Activated CD8-positive, alpha-beta T cell treated with anti-CD3 and anti-CD28 coated beads for 36 hours (primary cell): ENCODE measurements at regions not wholly inside any gene's neighbourhood (a gene's known extent, or its start where the extent isn't known, plus 50 kb on each side); places are given as distances from the start of the nearest gene placed in this dataset.

Source experiments
- ATAC-seq: fragments of 200-7000 bp; cut with Tn5 transposase; one replicate; pipeline ENCODE4 v1.10.0; 2021; ENCODE audit warnings: mild to moderate bottlenecking, moderate library complexity
- CTCF ChIA-PET: fragments of 350-600 bp; sonication (Branson Sonifier 250); formaldehyde crosslinking; loops from one replicate; lab custom pipeline; 2021; ENCODE audit warnings: antibody characterized with exemption; lab: Charles Lee
- POLR2A ChIA-PET: fragments of 350-600 bp; sonication (Branson Sonifier 250); formaldehyde crosslinking; loops from one replicate; lab custom pipeline; 2021; ENCODE audit warnings: antibody characterized with exemption; lab: Charles Lee
- DNase-seq: peaks from one replicate; pipeline ENCODE4 v3.0.0-alpha.2; 2020
- H3K27ac Mint-ChIP-seq: one replicate; pipeline ENCODE4 v1.8.0; 2021; ENCODE audit warnings: mild to moderate bottlenecking, mixed read lengths
- H3K27me3 Mint-ChIP-seq: one replicate; pipeline ENCODE4 v1.8.0; 2021; ENCODE audit warnings: mixed read lengths
- H3K36me3 Mint-ChIP-seq: one replicate; pipeline ENCODE4 v1.8.0; 2021; ENCODE audit warnings: low read depth, mixed read lengths
- H3K4me1 Mint-ChIP-seq: one replicate; pipeline ENCODE4 v1.8.0; 2021; ENCODE audit warnings: low read depth, mixed read lengths
- H3K4me3 Mint-ChIP-seq: one replicate; pipeline ENCODE4 v1.8.0; 2021; ENCODE audit warnings: mild to moderate bottlenecking, moderate library complexity, mixed read lengths
- H3K9me3 Mint-ChIP-seq: one replicate; pipeline ENCODE4 v1.8.0; 2021; ENCODE audit warnings: mixed read lengths
- intact Hi-C: fragments of 100-400 bp; cut with micrococcal nuclease; formaldehyde crosslinking; loops from one replicate; pipeline ENCODE4 v1.10.0; 2022
- TF ChIP-seq, protein P1 (sequence below): fragments of 200-600 bp; IDR thresholded peaks from one replicate; pipeline ENCODE4 v1.8.0; 2022; ENCODE audit warnings: antibody characterized with exemption, mild to moderate bottlenecking

- no peak for ATAC-seq
- POLR2A ChIA-PET = no interaction called here
- Mint-ChIP-seq H3K4me1 (no peaks in the 10 kb centered on the region), H3K27me3 (no peaks in the 10 kb centered on the region), H3K27ac (no peak overlapping the region), H3K9me3 (no peaks in the 10 kb centered on the region), H3K4me3 (no peak overlapping the region), H3K36me3 (no peaks in the 10 kb centered on the region)
- intact Hi-C loops = no loop called here
- no peak for DNase-seq
- CTCF ChIA-PET = no interaction called here
- TF ChIP-seq, protein P1, sequence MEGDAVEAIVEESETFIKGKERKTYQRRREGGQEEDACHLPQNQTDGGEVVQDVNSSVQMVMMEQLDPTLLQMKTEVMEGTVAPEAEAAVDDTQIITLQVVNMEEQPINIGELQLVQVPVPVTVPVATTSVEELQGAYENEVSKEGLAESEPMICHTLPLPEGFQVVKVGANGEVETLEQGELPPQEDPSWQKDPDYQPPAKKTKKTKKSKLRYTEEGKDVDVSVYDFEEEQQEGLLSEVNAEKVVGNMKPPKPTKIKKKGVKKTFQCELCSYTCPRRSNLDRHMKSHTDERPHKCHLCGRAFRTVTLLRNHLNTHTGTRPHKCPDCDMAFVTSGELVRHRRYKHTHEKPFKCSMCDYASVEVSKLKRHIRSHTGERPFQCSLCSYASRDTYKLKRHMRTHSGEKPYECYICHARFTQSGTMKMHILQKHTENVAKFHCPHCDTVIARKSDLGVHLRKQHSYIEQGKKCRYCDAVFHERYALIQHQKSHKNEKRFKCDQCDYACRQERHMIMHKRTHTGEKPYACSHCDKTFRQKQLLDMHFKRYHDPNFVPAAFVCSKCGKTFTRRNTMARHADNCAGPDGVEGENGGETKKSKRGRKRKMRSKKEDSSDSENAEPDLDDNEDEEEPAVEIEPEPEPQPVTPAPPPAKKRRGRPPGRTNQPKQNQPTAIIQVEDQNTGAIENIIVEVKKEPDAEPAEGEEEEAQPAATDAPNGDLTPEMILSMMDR = no peak
These were observed 703.1 kb upstream of the MDGA2 start for GRCh38 chr14:48378541-48378940.

- Mint-ChIP-seq H3K27ac (no peak overlapping the region), H3K36me3 (no peaks in the 10 kb centered on the region), H3K9me3 (peaks cover 2% of the 10 kb centered on the region), H3K4me3 (no peak overlapping the region), H3K4me1 (no peaks in the 10 kb centered on the region), H3K27me3 (no peaks in the 10 kb centered on the region)
- TF ChIP-seq, protein P1 = no peak
- ChIA-PET POLR2A (no interaction called here), CTCF (no interaction called here)
- intact Hi-C loops = no loop called here
- ATAC-seq (no peak), DNase-seq (no peak)
These were observed 698.6 kb upstream of the MDGA2 start for GRCh38 chr14:48373981-48374380.

GRCh38 chr14:48350971-48351370, 675.6 kb upstream of the MDGA2 start:
- intact Hi-C loops = no loop called here
- Mint-ChIP-seq H3K9me3 (peaks cover 4% of the 10 kb centered on the region), H3K27ac (no peak overlapping the region), H3K4me3 (no peak overlapping the region), H3K36me3 (no peaks in the 10 kb centered on the region), H3K27me3 (no peaks in the 10 kb centered on the region), H3K4me1 (no peaks in the 10 kb centered on the region)
- ATAC-seq (no peak), DNase-seq (no peak)
- POLR2A ChIA-PET = no interaction called here
- TF ChIP-seq, protein P1 = no peak
- CTCF ChIA-PET = no interaction called here

- Mint-ChIP-seq H3K4me3 (no peak overlapping the region), H3K27me3 (no peaks in the 10 kb centered on the region), H3K36me3 (no peaks in the 10 kb centered on the region), H3K4me1 (no peaks in the 10 kb centered on the region), H3K9me3 (no peaks in the 10 kb centered on the region), H3K27ac (no peak overlapping the region)
- intact Hi-C loops = no loop called here
- ChIA-PET POLR2A (no interaction called here), CTCF (no interaction called here)
- TF ChIP-seq, protein P1 = no peak
- DNase-seq (no peak), ATAC-seq (no peak)
These were observed 674.3 kb upstream of the MDGA2 start for GRCh38 chr14:48349689-48350088.

DNA sequence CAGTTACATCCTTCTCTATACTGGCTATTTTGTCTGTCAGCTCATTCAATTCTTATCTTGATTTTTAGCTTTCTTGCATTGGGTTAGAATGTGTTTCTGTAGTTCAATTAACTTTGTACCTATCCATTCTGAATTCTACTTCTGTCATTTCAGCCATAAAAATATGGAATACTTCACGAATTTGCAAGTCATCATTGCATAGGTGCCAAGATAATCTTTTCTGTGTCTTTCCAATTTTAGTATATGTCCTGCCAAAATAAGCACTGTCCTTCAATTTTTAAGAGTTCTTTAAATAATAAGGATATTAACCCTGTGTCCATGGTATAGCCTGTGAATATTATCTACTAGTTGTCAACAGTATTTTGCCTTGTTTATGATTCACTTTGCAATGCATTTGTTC, 665.7 kb upstream of the MDGA2 start:
- no peaks in the 10 kb centered on the region for H3K4me1 Mint-ChIP-seq
- no peaks in the 10 kb centered on the region for H3K36me3 Mint-ChIP-seq
- CTCF ChIA-PET = no interaction called here

More for the DNA sequence above, 665.7 kb upstream of the MDGA2 start:
- TF ChIP-seq, protein P1 = no peak
- intact Hi-C loops = no loop called here
- Mint-ChIP-seq H3K27me3 (no peaks in the 10 kb centered on the region), H3K27ac (no peak overlapping the region), H3K4me3 (no peak overlapping the region), H3K9me3 (peaks cover 7% of the 10 kb centered on the region)
- no peak for ATAC-seq
- no peak for DNase-seq
- POLR2A ChIA-PET = no interaction called here
